ENCODE measurements at regions not wholly inside any gene's neighbourhood (a gene's known extent, or its start where the extent isn't known, plus 50 kb on each side); places are given as distances from the start of the nearest gene placed in this dataset.
"Not testable (repeated sequence)": the region's sequence is repeated elsewhere in the genome, so short reads cannot be mapped to it uniquely, and the experiment has no call there.

DNA sequence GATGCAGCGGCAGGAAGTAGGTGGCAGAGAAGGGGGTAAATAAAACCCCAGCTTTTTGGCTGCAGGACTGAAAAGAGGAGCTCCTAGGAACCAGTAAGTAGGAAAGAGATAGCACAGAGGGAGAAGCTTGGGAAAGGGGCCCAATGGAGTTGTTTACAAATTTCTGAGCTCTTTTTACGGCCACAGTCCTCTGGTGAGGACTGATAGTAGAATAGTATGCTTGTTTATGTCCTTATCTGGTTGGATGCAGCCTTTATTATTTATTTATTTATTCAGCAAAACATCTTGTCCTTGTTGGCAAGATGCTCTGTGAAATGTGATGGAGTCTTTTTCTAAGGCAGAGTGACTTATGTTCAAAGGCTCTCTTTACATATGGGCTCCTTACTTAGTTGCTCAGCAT, 119.7 kb upstream of the AHI1 start:
- peak overlapping the region in 1 of 6 donors; percentile 47 for H3K27ac Mint-ChIP-seq
- H3K4me1 Mint-ChIP-seq, result no peaks in the 10 kb centered on the region
- peaks cover 2 to 8% (median 5%) of the 10 kb centered on the region in 3 donors for H3K27me3 Mint-ChIP-seq
- H3K4me3 Mint-ChIP-seq, result no peak overlapping the region
- DNase-seq (no peak), ATAC-seq (ENCODE audit: low read depth in 2 of 2) (no peak)
- no peaks in the 10 kb centered on the region for H3K9me3 Mint-ChIP-seq
- H3K36me3 Mint-ChIP-seq, result no peaks in the 10 kb centered on the region

DNA sequence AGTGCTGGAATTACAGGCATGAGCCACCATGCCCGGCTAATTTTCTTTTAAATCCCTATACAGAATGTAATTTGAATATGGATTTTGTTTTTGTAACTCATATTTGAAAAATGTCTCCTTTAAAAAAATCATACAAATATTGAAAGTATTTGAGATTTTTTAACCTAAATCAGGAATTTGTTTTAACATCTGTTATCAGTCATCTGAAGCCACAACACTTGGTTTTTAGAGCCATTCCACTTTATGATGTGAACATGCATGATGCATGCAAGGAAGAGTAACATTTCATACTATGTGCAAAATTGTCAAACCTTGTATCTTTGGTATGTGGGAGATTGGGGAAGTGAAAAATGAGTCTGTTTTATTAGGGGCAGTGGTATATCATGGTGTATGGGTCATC, 124.5 kb upstream of the AHI1 start:
- no peak overlapping the region for H3K4me3 Mint-ChIP-seq
- H3K36me3 Mint-ChIP-seq, result no peaks in the 10 kb centered on the region
- H3K27ac Mint-ChIP-seq, result peak overlapping the region in 1 of 6 donors; percentile 23
- peaks cover 0 to 8% (median under 1%) of the 10 kb centered on the region in 3 donors for H3K27me3 Mint-ChIP-seq
- ATAC-seq (ENCODE audit: low read depth in 2 of 2) (no peak), DNase-seq (no peak)
- peaks cover 0 to 6% (median 2%) of the 10 kb centered on the region in 7 donors for H3K9me3 Mint-ChIP-seq
- no peaks in the 10 kb centered on the region for H3K4me1 Mint-ChIP-seq

DNA sequence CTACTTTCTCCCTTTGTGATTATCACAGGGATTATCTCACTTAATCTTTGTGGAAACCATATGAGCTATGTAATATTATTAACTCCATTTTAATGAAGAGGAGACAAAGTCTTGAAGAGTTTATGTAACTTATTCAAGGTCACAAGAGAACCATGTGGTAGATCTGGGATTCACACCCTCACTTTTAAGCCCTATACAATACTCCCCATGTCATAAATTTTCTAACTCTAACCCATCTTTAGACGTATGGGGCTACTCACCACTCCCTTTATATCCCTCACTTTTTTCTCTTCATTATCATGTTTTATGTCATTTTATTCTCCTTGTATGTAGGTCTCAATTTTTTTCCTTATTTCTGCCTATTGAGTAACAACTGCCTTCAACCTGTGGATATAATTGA, 126.4 kb upstream of the AHI1 start:
- H3K27ac Mint-ChIP-seq, result no peak overlapping the region

DNA sequence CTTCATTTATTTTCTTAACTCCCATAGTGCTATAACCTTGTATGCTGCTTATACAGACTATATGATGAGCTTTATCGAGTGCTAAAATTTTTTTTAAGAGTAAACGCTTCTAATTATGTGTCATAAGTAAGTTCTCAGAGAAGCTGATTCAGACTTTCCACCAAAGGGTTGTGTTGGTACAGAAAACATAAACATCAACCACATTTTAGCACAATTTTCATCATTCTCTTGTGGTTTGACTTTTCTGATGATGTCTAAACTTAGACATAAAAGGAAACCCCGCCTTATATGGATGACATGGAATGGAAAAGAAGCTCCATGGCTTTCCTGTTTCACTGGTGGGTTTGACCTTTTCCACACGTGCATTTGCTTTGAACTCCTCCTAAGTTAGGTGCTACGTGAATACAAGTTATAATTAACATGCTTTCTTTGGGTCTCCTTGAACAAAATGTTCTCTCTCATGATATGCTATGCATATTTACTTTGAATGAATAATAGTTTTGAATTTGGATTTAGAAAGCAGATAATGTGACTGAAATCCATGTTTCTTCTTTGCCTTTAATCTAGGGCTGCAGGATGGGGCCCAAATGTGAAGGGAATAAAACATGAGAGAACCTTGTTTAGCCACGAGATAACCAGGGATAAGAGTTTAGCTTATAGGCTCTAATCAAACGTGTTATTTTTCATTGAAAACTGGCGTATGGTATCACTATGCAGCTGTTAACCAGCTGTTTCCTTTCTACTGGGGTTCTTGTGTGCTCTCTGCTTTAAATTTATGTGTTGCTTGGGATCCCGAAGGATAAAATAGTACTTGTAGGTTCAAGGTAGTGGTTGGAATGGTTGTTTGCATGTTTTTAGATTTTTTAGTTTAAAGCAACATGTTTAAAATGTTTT, 127.1 kb upstream of the AHI1 start:
- Mint-ChIP-seq H3K9me3 (peaks cover 0 to 6% (median 2%) of the 10 kb centered on the region in 7 donors), H3K27ac (no peak overlapping the region), H3K4me3 (no peak overlapping the region), H3K4me1 (no peaks in the 10 kb centered on the region), H3K36me3 (no peaks in the 10 kb centered on the region), H3K27me3 (peaks cover 0 to 8% (median 0%) of the 10 kb centered on the region in 3 donors)
- ATAC-seq (ENCODE audit: low read depth in 2 of 2) (no peak), DNase-seq (no peak)

More for the DNA sequence above, 126.4 kb upstream of the AHI1 start:
- Mint-ChIP-seq H3K4me3 (no peak overlapping the region), H3K9me3 (peaks cover 0 to 6% (median 2%) of the 10 kb centered on the region in 7 donors), H3K4me1 (no peaks in the 10 kb centered on the region), H3K36me3 (no peaks in the 10 kb centered on the region), H3K27me3 (peaks cover 0 to 8% (median 0%) of the 10 kb centered on the region in 3 donors)
- DNase-seq (no peak), ATAC-seq (ENCODE audit: low read depth in 2 of 2) (no peak)

DNA sequence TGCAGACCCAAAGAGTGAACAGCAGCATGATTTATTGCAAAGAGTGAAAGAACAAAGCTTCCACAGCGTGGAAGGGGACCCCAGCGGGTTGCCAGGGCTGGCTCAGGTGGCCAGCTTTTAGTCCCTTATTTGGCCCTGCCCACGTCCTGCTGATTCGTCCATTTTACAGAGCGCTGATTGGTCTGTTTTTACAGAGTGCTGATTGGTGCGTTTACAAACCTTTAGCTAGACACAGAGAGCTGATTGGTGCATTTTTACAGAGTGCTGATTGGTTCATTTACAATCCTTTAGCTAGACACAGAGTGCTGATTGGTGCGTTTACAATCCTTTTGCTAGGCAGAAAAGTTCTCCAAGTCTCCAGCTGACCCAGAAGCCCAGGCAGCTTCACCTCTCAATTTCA, 128.5 kb upstream of the AHI1 start:
- ATAC-seq (ENCODE audit: low read depth in 2 of 2); DNase-seq; H3K4me1 Mint-ChIP-seq; H3K4me3 Mint-ChIP-seq; H3K27me3 Mint-ChIP-seq; H3K27ac Mint-ChIP-seq; H3K36me3 Mint-ChIP-seq; H3K9me3 Mint-ChIP-seq: not testable (repeated sequence)

DNA sequence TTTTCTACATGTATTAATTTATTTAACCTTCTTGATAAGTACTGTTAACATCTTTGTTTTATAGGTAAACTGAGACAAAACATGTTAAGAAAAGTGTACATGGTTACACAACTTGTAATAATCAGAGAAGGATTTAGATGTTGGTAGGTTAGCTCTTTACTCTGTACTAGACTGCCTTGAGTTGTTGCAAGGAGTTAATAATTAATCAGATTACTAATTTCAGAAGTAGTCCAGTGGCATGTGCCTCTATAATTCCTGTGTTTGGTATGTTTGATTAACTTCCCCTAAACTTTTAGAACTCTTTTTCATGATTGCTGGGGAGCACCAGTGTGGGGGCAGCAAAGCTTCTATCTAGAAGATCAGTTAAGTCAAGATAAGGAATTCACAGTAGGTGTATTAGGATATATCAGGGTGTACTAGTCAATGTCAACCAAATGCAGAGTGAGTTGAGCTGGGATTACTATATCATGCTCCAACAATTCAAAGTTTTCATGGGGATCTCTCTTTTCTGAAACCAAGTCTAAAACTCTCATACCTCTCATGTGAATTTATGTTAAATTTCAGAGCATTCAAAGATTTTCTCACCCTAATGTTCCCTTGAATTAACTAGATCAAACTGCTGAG, 129.7 kb upstream of the AHI1 start:
- H3K4me3 Mint-ChIP-seq, result no peak overlapping the region

DNA sequence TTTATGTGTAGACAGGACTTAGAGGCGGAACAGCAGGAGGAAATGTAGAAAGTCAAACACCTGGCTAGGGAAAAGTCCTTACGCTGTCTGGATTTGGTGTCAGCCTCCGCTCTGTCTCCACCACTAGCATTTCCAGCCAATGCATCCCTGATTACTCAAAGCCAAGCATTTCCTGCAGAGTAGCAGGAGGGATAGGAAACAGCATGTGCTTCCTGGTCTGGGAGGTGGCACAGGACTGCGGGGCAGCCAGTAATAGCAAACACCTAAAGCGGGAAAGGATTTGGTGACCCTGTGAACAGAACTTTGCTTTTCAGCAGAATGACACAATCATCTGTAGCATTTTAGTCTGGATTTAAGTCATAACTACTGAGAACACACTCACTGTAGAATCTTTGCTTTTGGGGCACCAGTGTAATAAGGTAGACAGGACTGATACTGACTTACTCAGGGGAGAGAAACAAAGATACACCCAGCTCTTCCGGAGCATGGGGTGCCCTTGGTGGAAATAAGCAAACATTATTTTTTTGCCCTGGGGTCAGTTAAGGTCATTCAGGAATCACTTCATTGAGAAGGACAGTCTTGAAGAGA, 133.3 kb upstream of the AHI1 start:
- no peaks in the 10 kb centered on the region for H3K36me3 Mint-ChIP-seq
- peaks cover 0 to 15% (median 5%) of the 10 kb centered on the region in 3 donors for H3K27me3 Mint-ChIP-seq
- peaks cover 0 to 6% (median 1%) of the 10 kb centered on the region in 7 donors for H3K9me3 Mint-ChIP-seq
- ATAC-seq (ENCODE audit: low read depth in 2 of 2) (no peak), DNase-seq (no peak)
- no peak overlapping the region for H3K27ac Mint-ChIP-seq
- H3K4me1 Mint-ChIP-seq, result no peaks in the 10 kb centered on the region
- H3K4me3 Mint-ChIP-seq, result no peak overlapping the region

More for the DNA sequence above, 129.7 kb upstream of the AHI1 start:
- Mint-ChIP-seq H3K27me3 (peaks cover 0 to 6% (median 0%) of the 10 kb centered on the region in 3 donors), H3K36me3 (no peaks in the 10 kb centered on the region), H3K9me3 (peaks cover 0 to 6% (median 2%) of the 10 kb centered on the region in 7 donors), H3K4me1 (no peaks in the 10 kb centered on the region), H3K27ac (no peak overlapping the region)
- no peak for DNase-seq
- ATAC-seq (ENCODE audit: low read depth in 2 of 2), result no peak

DNA sequence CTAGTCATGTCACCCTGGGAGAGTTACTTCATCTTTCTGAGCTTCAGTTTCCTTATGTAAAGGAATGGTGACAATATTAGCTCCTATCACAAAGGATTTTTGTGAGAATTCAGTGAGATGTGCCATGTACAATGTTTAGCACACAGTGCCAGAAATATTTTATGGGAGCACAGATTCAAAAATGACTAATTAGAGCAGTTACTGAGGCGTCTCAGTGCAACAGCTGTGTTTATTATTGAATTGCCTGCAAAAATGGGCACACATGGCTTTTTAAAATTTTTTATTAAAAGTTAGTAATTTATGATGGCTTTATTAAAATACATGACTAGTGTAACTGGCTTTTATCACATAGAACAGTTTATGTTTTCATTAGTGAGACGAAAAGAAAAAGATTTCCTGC, 134.3 kb upstream of the AHI1 start:
- Mint-ChIP-seq H3K36me3 (no peaks in the 10 kb centered on the region), H3K4me3 (no peak overlapping the region), H3K27me3 (peaks cover 0 to 20% (median 5%) of the 10 kb centered on the region in 3 donors), H3K27ac (no peak overlapping the region), H3K4me1 (no peaks in the 10 kb centered on the region), H3K9me3 (peaks cover 0 to under 1% (median 0%) of the 10 kb centered on the region in 7 donors)
- DNase-seq, result no peak
- no peak for ATAC-seq (ENCODE audit: low read depth in 2 of 2)

DNA sequence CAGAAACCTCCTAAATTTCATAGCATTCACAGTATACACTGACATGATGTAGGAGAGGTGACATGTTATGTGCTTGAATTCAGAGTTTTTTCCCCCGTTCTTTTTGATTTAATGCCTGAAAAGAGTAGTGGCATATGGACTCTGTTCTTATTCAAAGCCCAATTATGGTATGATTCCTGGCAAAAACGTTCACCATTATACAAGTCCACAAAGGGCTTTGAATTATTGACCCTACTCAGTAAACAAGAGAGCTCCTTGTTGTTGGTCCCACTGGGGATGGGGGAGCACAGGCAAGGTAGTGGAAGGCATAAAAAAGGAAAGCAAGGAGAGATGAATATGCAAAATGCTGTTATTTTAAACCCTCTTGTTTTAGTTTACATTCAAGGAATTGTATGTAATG, 136.0 kb upstream of the AHI1 start:
- no peak overlapping the region for H3K4me3 Mint-ChIP-seq
- H3K36me3 Mint-ChIP-seq, result no peaks in the 10 kb centered on the region
- peaks cover 0 to 20% (median 5%) of the 10 kb centered on the region in 3 donors for H3K27me3 Mint-ChIP-seq
- no peak overlapping the region for H3K27ac Mint-ChIP-seq
- no peaks in the 10 kb centered on the region for H3K4me1 Mint-ChIP-seq
- DNase-seq, result no peak
- no peak for ATAC-seq (ENCODE audit: low read depth in 2 of 2)
- H3K9me3 Mint-ChIP-seq, result no peaks in the 10 kb centered on the region

DNA sequence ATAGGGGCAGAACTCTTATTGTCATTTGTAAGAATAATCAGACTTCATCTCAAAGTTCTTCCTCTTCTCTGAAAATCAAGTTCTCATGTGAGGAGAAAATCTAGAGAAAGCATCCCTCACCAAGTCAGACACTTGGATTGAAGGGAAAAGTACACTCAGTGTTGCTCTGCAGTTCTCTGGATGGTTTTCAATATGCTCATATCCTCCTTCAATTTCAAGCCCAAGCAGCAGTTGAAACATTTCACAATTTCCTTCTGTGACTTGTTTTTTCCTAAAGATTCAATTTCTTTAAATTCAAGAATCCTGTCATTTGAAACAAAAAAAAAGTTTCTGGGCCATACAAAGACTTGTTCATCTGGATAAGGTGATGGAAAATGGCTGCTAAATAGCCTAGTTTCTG, 140.2 kb upstream of the AHI1 start:
- H3K4me3 Mint-ChIP-seq, result no peak overlapping the region
- DNase-seq, result no peak
- no peaks in the 10 kb centered on the region for H3K36me3 Mint-ChIP-seq
- peaks cover 0 to 4% (median 0%) of the 10 kb centered on the region in 7 donors for H3K9me3 Mint-ChIP-seq
- ATAC-seq (ENCODE audit: low read depth in 2 of 2), result no peak
- H3K4me1 Mint-ChIP-seq, result no peaks in the 10 kb centered on the region
- H3K27ac Mint-ChIP-seq, result no peak overlapping the region
- H3K27me3 Mint-ChIP-seq, result peaks cover 7 to 32% (median 14%) of the 10 kb centered on the region in 3 donors

DNA sequence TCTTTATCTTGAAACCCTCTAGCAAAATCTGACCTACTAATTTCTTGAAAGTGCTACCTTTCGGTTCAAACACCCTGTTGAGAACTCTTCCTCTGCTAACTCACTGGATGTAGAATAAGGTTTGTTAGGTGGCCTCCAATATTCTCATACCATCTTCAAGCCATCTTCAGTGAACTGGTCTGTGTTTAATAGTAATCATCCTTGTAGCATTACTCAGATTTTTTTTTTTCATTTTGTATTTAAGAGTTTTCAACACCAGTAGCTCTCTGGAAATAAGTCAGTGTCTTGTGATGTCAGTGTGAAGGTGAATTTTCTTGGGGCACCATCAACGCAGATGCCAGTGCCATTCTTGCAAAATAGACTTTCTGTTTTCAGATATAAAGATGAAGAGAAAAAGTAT, 140.6 kb upstream of the AHI1 start:
- Mint-ChIP-seq H3K27ac (no peak overlapping the region), H3K27me3 (peaks cover 7 to 32% (median 14%) of the 10 kb centered on the region in 3 donors), H3K9me3 (peaks cover 0 to 4% (median 0%) of the 10 kb centered on the region in 7 donors), H3K4me1 (no peaks in the 10 kb centered on the region), H3K36me3 (no peaks in the 10 kb centered on the region), H3K4me3 (no peak overlapping the region)
- ATAC-seq (ENCODE audit: low read depth in 2 of 2), result no peak
- no peak for DNase-seq

DNA sequence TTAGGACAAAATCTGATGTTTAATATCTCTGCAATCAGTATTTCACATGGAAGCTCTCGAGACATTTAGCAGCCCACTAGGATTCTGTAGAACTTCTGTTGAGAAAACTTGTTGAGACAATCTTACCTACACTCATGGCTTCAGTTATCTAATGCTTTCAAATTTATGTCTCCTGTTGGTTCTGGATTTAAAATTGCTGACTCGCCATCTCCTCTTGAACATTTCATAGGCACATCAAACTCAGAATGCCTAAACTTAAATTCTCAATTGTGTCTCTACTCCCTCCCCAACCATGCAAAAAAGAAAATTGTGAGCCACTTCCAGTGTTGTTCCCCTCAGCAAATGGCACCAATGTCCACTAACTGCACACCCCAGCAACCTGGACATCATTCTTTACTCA, 142.5 kb upstream of the AHI1 start:
- Mint-ChIP-seq H3K27ac (no peak overlapping the region), H3K27me3 (peaks cover 7 to 19% (median 9%) of the 10 kb centered on the region in 3 donors), H3K4me3 (no peak overlapping the region), H3K9me3 (peaks cover 0 to 4% (median 0%) of the 10 kb centered on the region in 7 donors), H3K4me1 (no peaks in the 10 kb centered on the region), H3K36me3 (no peaks in the 10 kb centered on the region)
- DNase-seq (no peak), ATAC-seq (ENCODE audit: low read depth in 2 of 2) (no peak)

DNA sequence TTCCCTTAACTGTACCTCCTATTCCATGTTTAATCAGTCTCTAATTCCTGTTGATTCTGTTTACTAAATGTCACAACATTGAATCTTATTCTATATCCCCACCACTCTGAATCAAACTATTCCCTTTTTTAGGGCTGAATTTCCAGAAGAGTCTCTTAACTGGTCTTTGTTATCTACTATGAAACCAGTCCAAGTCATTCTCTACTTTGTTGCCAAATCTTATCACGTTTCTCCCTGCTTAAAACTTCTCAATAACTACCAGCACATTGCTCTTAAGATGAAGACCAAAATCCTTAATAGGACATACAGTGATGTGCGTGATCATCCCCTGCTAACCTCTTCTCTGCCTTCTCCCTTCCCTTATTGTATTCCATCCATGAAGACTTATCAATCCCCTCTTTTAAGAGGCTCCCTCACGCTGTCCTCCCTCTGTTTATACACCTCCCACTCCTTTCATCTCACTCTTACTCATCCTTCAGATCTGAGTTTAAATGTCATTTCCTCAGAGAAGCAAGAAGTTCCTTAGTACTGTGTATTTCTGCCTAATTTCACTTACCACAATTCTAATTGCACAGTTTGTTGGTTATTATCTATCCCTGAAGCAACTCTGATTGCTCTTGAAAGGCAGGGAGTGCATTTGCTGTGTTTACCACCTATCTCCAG, 143.0 kb upstream of the AHI1 start:
- ATAC-seq (ENCODE audit: low read depth in 2 of 2) (no peak), DNase-seq (no peak)
- Mint-ChIP-seq H3K27ac (peak overlapping the region in 1 of 6 donors; percentile 21), H3K36me3 (no peaks in the 10 kb centered on the region), H3K4me3 (no peak overlapping the region), H3K9me3 (peaks cover 0 to 4% (median 0%) of the 10 kb centered on the region in 7 donors), H3K4me1 (no peaks in the 10 kb centered on the region), H3K27me3 (peaks cover 7 to 19% (median 9%) of the 10 kb centered on the region in 3 donors)
